Activated effector memory CD4-positive, alpha-beta T cell treated with anti-CD3 and anti-CD28 coated beads, Interleukin-2, amount 50 U/mL, for 16 hours (primary cell): ENCODE measurements at regions not wholly inside any gene's neighbourhood (a gene's known extent, or its start where the extent isn't known, plus 50 kb on each side); places are given as distances from the start of the nearest gene placed in this dataset.

Experiments
- DNase-seq: peaks from one replicate; pipeline ENCODE4 v3.0.0-alpha.2; 2020

GRCh38 chr3:118550556-118550955, 484.1 kb downstream of the IGSF11 start:
- no peak for DNase-seq

GRCh38 chr3:118554148-118554838, 480.4 kb downstream of the IGSF11 start:
- no peak for DNase-seq

- no peak for DNase-seq
These were observed 477.7 kb downstream of the IGSF11 start for GRCh38 chr3:118556983-118557382.

GRCh38 chr3:118557513-118557912, 477.1 kb downstream of the IGSF11 start:
- no peak for DNase-seq

- no peak for DNase-seq
These were observed 475.4 kb downstream of the IGSF11 start for GRCh38 chr3:118559286-118559685.

- no peak for DNase-seq
These were observed 469.8 kb downstream of the IGSF11 start for GRCh38 chr3:118564800-118565199.

GRCh38 chr3:118573912-118574311, 460.7 kb downstream of the IGSF11 start:
- DNase-seq, result no peak

- no peak for DNase-seq
These were observed 457.4 kb downstream of the IGSF11 start for GRCh38 chr3:118577055-118577777.

GRCh38 chr3:118578559-118578958, 456.1 kb downstream of the IGSF11 start:
- DNase-seq, result no peak

- no peak for DNase-seq
These were observed 447.5 kb downstream of the IGSF11 start for GRCh38 chr3:118587037-118587741.

- DNase-seq, result no peak
These were observed 446.8 kb downstream of the IGSF11 start for GRCh38 chr3:118587847-118588246.

GRCh38 chr3:118593277-118593670, 441.4 kb downstream of the IGSF11 start:
- no peak for DNase-seq

- DNase-seq, result no peak
These were observed 437.5 kb downstream of the IGSF11 start for GRCh38 chr3:118597184-118597583.

- no peak for DNase-seq
These were observed 426.5 kb downstream of the IGSF11 start for GRCh38 chr3:118607915-118608820.

- DNase-seq, result no peak
These were observed 416.2 kb downstream of the IGSF11 start for GRCh38 chr3:118618247-118619040.

GRCh38 chr3:118626453-118626852, 408.2 kb downstream of the IGSF11 start:
- no peak for DNase-seq

- no peak for DNase-seq
These were observed 405.8 kb downstream of the IGSF11 start for GRCh38 chr3:118628704-118629341.

GRCh38 chr3:118629821-118630220, 404.8 kb downstream of the IGSF11 start:
- DNase-seq, result no peak

GRCh38 chr3:118635711-118636110, 398.9 kb downstream of the IGSF11 start:
- no peak for DNase-seq

GRCh38 chr3:118636841-118637240, 397.8 kb downstream of the IGSF11 start:
- no peak for DNase-seq

- DNase-seq, result no peak
These were observed 396.8 kb downstream of the IGSF11 start for GRCh38 chr3:118637846-118638245.
